Spleen (tissue), 7 donors: ENCODE measurements at regions not wholly inside any gene's neighbourhood (a gene's known extent, or its start where the extent isn't known, plus 50 kb on each side); places are given as distances from the start of the nearest gene placed in this dataset.

Experiments
- CTCF ChIP-seq, 11 experiments: fragments of 200-600 bp in 7 of 11; fragments of 450-650 bp in 4 of 11; sonication (generic) in 4 of 11; IDR thresholded peaks in 8 of 11; conservative IDR thresholded peaks in 3 of 11; 1 replicate in 7 of 11; 2 replicates in 4 of 11; pipeline versions ENCODE4 v1.4.0 to v1.8.0; 2016 to 2021; ENCODE audit warnings: antibody characterized with exemption in 11 of 11, inconsistent platforms in 4 of 11, mild to moderate bottlenecking in 1 of 11
- POLR2A ChIP-seq, 3 donors: fragments of 450-650 bp; IDR thresholded peaks; one replicate each; pipeline ENCODE4 v1.5.1; 2017; ENCODE audit warnings: antibody characterized with exemption in 3 of 3, mild to moderate bottlenecking in 1 of 3
- POLR2AphosphoS5 ChIP-seq, 3 donors: sonication (generic); formaldehyde crosslinking; IDR thresholded peaks; one replicate each; pipeline ENCODE4 v1.5.1; 2017; ENCODE audit warnings: antibody characterized with exemption in 3 of 3
- donor health status: DM: no; HTN: no; CAD: no; lungs with moderate emphysema.
- donor health status: DM: no; HTN: no; CAD: no.
- donor health status: DM: no; HTN: no; CAD: no.

- no peak for TF ChIP-seq CTCF (IDR thresholded peaks at IDR 0.05 in 8 of 11, conservative IDR thresholded peaks at IDR 0.05 in 3 of 11)
- no peak for TF ChIP-seq POLR2A (IDR thresholded peaks at IDR 0.05)
- TF ChIP-seq POLR2AphosphoS5 (IDR thresholded peaks at IDR 0.05), result no peak
Observed at GRCh38 chr3:181969925-181970324, 258.2 kb downstream of the SOX2 start.
